ENCODE measurements at regions not wholly inside any gene's neighbourhood (a gene's known extent, or its start where the extent isn't known, plus 50 kb on each side); places are given as distances from the start of the nearest gene placed in this dataset.
"Not testable (repeated sequence)": the region's sequence is repeated elsewhere in the genome, so short reads cannot be mapped to it uniquely, and the experiment has no call there.

DNA sequence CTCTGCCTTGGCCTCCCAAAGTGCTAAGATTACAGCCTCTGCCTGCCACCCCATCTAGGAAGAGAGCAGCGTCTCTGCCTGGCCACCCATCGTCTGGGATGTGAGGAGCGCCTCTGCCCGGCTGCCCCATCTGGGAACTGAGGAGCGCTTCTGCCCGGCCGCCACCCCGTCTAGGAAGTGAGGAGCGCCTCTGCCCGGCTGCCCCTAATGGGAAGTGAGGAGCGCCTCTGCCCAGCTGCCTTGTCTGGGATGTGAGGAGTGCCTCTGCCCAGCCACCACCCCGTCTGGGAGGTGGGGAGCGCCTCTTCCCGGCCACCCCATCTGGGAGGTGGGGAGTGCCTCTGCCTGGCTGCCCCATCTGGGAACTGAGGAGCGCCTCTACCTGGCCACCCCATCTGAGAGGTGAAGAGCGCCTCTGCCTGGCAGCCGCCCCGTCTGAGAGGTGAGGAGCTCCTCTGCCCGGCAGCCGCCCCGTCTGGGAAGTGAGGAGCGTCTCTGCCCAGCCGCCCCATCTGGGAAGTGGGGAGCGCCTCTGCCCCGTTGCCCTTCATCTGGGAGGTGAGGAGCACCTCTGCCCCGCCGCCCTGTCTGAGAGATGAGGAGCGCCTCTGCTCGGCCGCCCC is 481.0 kb upstream of the GNPDA2 start:
- not testable (repeated sequence) for TF ChIP-seq EZH2phosphoT487 (IDR thresholded peaks at IDR 0.05; ENCODE audit: insufficient read depth, low read depth); EZH2 (IDR thresholded peaks at IDR 0.05; ENCODE audit: insufficient read depth, poor library complexity, severe bottlenecking)
